Neural progenitor cell (in vitro differentiated cells): ENCODE measurements at regions not wholly inside any gene's neighbourhood (a gene's known extent, or its start where the extent isn't known, plus 50 kb on each side); places are given as distances from the start of the nearest gene placed in this dataset.

Source experiments
- CTCF ChIP-seq: fragments of 200-600 bp; sonication (generic); IDR thresholded peaks from 2 replicates; pipeline ENCODE4 v1.5.1; 2017; ENCODE audit warnings: antibody characterized with exemption, mild to moderate bottlenecking
- EZH2 ChIP-seq: fragments of 200-600 bp; sonication (generic); IDR thresholded peaks from 2 replicates; pipeline ENCODE4 v1.6.1; 2017; ENCODE audit warnings: antibody characterized with exemption, mild to moderate bottlenecking, moderate library complexity
- EZH2phosphoT487 ChIP-seq: fragments of 200-600 bp; sonication (generic); IDR thresholded peaks from 2 replicates; pipeline ENCODE4 v1.6.1; 2017; ENCODE audit warnings: antibody characterized with exemption

GRCh38 chr10:56867236-56867635 is 506.2 kb upstream of the ZWINT start:
- no peak for TF ChIP-seq CTCF
- no peak for TF ChIP-seq EZH2phosphoT487
- no peak for TF ChIP-seq EZH2
